ENCODE measurements at regions not wholly inside any gene's neighbourhood (a gene's known extent, or its start where the extent isn't known, plus 50 kb on each side); places are given as distances from the start of the nearest gene placed in this dataset.

DNA sequence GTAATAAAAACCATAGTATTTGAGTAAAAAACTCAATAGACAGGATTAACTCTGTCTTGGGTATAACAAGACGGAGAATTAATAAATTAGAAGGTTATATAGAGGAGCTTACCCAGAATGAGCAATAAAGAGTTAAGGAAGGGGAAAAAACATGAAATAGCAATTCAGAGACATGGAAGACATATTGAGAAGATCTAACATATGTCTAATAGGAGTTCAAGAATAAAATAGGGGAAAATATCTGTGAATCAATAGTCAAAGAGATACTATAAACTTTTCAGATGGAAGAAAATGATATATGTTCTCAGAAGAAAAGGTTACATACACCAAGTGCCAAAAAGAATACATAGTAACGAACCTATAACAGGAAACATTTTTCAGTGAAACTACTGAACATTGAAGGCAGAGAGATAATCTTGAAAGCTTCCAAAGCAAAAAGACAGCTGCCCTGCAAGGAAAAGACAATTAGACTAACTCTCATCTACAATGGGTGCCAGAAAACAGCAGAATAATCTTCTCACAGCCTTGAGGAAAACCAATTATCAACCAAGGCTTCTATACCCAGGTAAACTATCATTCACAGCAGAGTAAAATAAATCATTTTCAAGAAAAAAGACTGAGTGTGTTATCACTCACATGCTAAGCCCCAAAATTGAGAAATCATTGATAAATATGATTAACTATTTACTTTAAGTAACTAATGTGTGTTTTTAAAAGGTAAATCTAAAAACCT lies 106.0 kb downstream of the ENC1 start:
- TF ChIP-seq POLR2A (IDR thresholded peaks at IDR 0.05) (no peak), POLR2AphosphoS5 (IDR thresholded peaks at IDR 0.05) (no peak)
- TF ChIP-seq, protein P1, sequence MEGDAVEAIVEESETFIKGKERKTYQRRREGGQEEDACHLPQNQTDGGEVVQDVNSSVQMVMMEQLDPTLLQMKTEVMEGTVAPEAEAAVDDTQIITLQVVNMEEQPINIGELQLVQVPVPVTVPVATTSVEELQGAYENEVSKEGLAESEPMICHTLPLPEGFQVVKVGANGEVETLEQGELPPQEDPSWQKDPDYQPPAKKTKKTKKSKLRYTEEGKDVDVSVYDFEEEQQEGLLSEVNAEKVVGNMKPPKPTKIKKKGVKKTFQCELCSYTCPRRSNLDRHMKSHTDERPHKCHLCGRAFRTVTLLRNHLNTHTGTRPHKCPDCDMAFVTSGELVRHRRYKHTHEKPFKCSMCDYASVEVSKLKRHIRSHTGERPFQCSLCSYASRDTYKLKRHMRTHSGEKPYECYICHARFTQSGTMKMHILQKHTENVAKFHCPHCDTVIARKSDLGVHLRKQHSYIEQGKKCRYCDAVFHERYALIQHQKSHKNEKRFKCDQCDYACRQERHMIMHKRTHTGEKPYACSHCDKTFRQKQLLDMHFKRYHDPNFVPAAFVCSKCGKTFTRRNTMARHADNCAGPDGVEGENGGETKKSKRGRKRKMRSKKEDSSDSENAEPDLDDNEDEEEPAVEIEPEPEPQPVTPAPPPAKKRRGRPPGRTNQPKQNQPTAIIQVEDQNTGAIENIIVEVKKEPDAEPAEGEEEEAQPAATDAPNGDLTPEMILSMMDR (IDR thresholded peaks at IDR 0.05): no peak
